Gastrocnemius medialis (tissue), 4 donors: ENCODE measurements at regions not wholly inside any gene's neighbourhood (a gene's known extent, or its start where the extent isn't known, plus 50 kb on each side); places are given as distances from the start of the nearest gene placed in this dataset.

Experiments
- ATAC-seq, 2 donors: fragments of 150-250 bp; one replicate each; pipeline ENCODE4 v1.9.1; 2016
- DNase-seq, 2 donors: peaks; one replicate each; pipeline ENCODE4 v3.0.0-alpha.2; 2019
- H3K27ac ChIP-seq, 4 donors: fragments of 200-600 bp; sonication (generic); 1 replicate in 1 of 4; 2 replicates in 3 of 4; pipeline ENCODE4 v1.5.1; 2016 to 2018; ENCODE audit warnings: mild to moderate bottlenecking in 2 of 4, moderate library complexity in 1 of 4
- H3K27me3 ChIP-seq, 3 donors: fragments of 200-600 bp; sonication (generic) in 2 of 3; 1 replicate in 1 of 3; 2 replicates in 2 of 3; pipeline versions ENCODE4 v1.5.1 to v1.6.0; 2016 to 2019; ENCODE audit warnings: mild to moderate bottlenecking in 1 of 3, moderate library complexity in 1 of 3
- H3K36me3 ChIP-seq, 2 donors: fragments of 200-600 bp; sonication (generic) in 1 of 2; one replicate each; pipeline ENCODE4 v1.5.1; 2017 to 2018
- H3K4me1 ChIP-seq, 2 donors: fragments of 200-600 bp; sonication (generic) in 1 of 2; one replicate each; pipeline ENCODE4 v1.5.1; 2016 to 2017; ENCODE audit warnings: mild to moderate bottlenecking in 2 of 2
- H3K4me3 ChIP-seq, 4 donors: fragments of 200-600 bp; sonication (generic) in 3 of 4; 1 replicate in 1 of 4; 2 replicates in 3 of 4; pipeline ENCODE4 v1.5.1; 2016 to 2019; ENCODE audit warnings: mild to moderate bottlenecking in 2 of 4
- H3K9me3 ChIP-seq, 3 donors: fragments of 200-600 bp; sonication (generic) in 2 of 3; 1 replicate in 1 of 3; 2 replicates in 2 of 3; pipeline ENCODE4 v1.5.1; 2016 to 2019
- CTCF ChIP-seq, 5 experiments: fragments of 450-650 bp in 3 of 5; fragments of 200-600 bp in 2 of 5; sonication (generic) in 2 of 5; IDR thresholded peaks in 4 of 5; conservative IDR thresholded peaks in 1 of 5; 1 replicate in 4 of 5; 2 replicates in 1 of 5; pipeline ENCODE4 v1.5.1; 2016 to 2019; ENCODE audit warnings: antibody characterized with exemption in 5 of 5, mild to moderate bottlenecking in 3 of 5, moderate library complexity in 3 of 5
- POLR2A ChIP-seq, 2 donors: fragments of 450-650 bp; IDR thresholded peaks; one replicate each; pipeline ENCODE4 v1.6.1; 2017; ENCODE audit warnings: antibody characterized with exemption in 2 of 2, mild to moderate bottlenecking in 2 of 2, moderate library complexity in 2 of 2
- in situ Hi-C, 4 donors: fragments of 200-750 bp; cut with MboI; loops; one replicate each; pipeline versions ENCODE4 v1.15.0 to v1.8.0; 2017; ENCODE audit warnings: low sequenced_read_pairs in 4 of 4
- intact Hi-C: fragments of 100-400 bp; cut with DNase I; formaldehyde crosslinking; loops from one replicate; pipeline ENCODE4 v1.15.1; 2023; ENCODE audit warnings: low total_unique reads

GRCh38 chr11:119782006-119782738 is 53.2 kb upstream of the NECTIN1 start:
- ATAC-seq (no peak), DNase-seq (no peak)
- Histone ChIP-seq H3K4me1 (no peaks in the 10 kb centered on the region), H3K36me3 (no peaks in the 10 kb centered on the region), H3K27me3 (no peaks in the 10 kb centered on the region), H3K9me3 (no peaks in the 10 kb centered on the region), H3K4me3 (no peak overlapping the region), H3K27ac (no peak overlapping the region)
- in situ Hi-C loops (no loop called here), intact Hi-C loops (no loop called here)
- no peak for TF ChIP-seq POLR2A (IDR thresholded peaks at IDR 0.05)
- no peak for TF ChIP-seq CTCF (IDR thresholded peaks at IDR 0.05 in 4 of 5, conservative IDR thresholded peaks at IDR 0.05 in 1 of 5)

- Histone ChIP-seq H3K9me3 (no peaks in the 10 kb centered on the region), H3K4me1 (no peaks in the 10 kb centered on the region), H3K27me3 (no peaks in the 10 kb centered on the region), H3K36me3 (no peaks in the 10 kb centered on the region), H3K27ac (no peak overlapping the region), H3K4me3 (no peak overlapping the region)
- no peak for ATAC-seq
- intact Hi-C loops (no loop called here), in situ Hi-C loops (no loop called here)
- DNase-seq: no peak
- no peak for TF ChIP-seq POLR2A (IDR thresholded peaks at IDR 0.05)
- TF ChIP-seq CTCF (IDR thresholded peaks at IDR 0.05 in 4 of 5, conservative IDR thresholded peaks at IDR 0.05 in 1 of 5): no peak
Measured at GRCh38 chr11:119780222-119780953, 51.4 kb upstream of the NECTIN1 start.

- ATAC-seq: no peak
- no peak overlapping the region for H3K27ac ChIP-seq
Measured at GRCh38 chr11:119779195-119780071, 50.4 kb upstream of the NECTIN1 start.

More at GRCh38 chr11:119779195-119780071, 50.4 kb upstream of the NECTIN1 start:
- no peaks in the 10 kb centered on the region for H3K36me3 ChIP-seq
- DNase-seq: no peak
- no peaks in the 10 kb centered on the region for H3K9me3 ChIP-seq
- H3K4me1 ChIP-seq: no peaks in the 10 kb centered on the region
- intact Hi-C loops: no loop called here
- in situ Hi-C loops: no loop called here
- H3K27me3 ChIP-seq: no peaks in the 10 kb centered on the region
- no peak overlapping the region for H3K4me3 ChIP-seq
- TF ChIP-seq POLR2A (IDR thresholded peaks at IDR 0.05): no peak
- no peak for TF ChIP-seq CTCF (IDR thresholded peaks at IDR 0.05 in 4 of 5, conservative IDR thresholded peaks at IDR 0.05 in 1 of 5)
